Stimulated activated CD4-positive, alpha-beta T cell treated with anti-CD3 and anti-CD28 coated beads, Interleukin-2, amount 100 ng/mL, for 48 hours (primary cell): ENCODE measurements at regions not wholly inside any gene's neighbourhood (a gene's known extent, or its start where the extent isn't known, plus 50 kb on each side); places are given as distances from the start of the nearest gene placed in this dataset.
"Not testable (repeated sequence)": the region's sequence is repeated elsewhere in the genome, so short reads cannot be mapped to it uniquely, and the experiment has no call there.

ENCODE experiments used
- DNase-seq, 2 donors: peaks; one replicate each; pipeline ENCODE4 v3.0.0-alpha.2; 2020

DNA sequence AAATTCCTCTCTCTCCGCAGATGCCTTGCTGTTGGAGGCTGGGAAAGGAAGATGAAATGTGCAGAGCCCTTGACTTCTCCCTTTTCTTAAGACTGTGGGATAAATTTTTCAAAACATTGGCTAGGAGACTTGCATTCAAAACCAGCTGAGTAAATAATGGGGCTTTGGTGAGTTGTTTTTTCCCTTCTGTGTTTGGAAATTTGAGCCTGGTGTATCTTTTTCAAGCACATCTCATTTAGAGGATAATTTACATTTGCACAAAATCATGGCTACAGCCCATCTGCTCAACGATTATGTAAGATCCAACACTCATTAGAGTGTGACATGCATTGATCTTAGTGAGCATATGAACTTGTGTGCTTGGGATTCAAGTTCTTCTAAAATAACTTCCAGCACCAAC lies 112.1 kb upstream of the ATP8B1 start:
- DNase-seq: no peak

DNA sequence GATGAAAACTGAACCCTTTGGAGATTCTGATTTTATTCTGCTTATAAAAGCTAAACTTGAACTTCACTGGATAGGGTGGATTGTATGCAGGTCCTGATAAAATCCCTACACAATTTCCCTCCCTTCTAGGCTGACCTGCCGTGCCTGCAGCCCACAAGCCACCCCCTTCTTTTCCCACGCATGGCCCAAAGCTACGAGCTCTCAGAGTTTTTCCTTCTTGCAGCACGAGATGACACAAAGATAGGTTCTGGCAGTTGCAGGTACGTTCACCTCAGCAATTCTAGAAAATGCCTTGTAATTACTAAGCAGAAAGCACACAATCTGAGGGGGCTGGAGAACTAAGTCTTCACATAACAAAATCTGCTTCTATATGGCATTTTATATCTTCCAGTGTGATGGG lies 110.6 kb upstream of the ATP8B1 start:
- DNase-seq: no peak

DNA sequence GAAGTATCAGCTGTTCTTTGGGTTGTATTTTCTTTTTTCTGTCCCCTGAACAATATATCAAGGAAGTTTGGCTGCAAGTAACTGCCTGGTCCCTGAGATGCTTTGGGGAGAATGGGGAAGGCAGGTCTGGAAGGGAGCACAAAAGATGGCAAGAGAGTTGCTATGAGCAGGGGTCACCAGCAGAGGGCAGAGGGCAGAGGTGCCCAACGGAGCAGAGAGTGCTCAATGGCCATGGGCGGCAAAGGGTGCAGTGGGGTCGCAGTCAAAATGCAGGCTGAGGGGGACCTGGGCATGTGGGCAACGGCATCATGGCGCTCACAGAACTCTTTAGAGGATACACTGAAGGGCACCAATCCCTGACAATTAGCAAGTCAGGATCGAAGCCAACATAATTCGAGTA lies 107.7 kb upstream of the ATP8B1 start:
- peak; percentile 6 to 10 for DNase-seq

DNA sequence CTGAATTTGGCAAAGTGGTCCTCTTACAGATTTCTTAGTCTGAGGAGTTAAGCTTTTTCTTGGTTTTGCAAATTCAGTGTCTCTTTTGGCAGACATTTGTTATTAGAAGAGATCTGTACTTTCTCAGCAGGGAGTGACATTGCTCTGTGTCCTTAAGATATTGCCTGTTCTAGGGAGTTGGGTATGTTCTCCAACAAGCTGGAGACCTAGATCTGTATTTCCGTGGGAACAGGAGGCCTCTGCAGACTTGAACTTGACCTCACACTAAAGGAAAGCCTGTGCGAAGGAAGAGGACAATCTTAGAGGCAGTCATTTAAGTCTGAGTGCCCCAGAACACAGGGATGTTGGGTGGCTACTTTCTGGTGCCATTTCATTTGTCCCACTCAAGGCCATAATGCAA lies 107.0 kb upstream of the ATP8B1 start:
- no peak for DNase-seq

DNA sequence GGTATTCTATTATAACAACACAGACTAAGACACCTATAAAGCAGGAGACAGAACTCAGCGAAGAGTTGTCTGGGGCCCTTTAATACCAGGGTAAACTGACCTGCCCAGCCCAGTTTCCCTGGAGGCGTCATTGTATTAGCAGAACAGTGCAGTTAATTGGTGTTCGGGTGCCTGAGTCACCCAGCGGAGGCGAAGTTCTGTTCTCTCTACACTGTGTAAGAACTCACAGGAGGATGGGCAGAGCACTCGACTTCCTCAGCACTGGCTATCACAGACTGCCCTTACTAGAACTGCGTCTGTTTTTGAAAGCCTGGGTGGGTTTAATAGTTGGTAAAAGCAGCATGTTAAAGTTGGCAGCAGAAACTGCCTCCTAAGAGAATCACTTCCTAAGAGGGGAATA lies 106.5 kb upstream of the ATP8B1 start:
- no peak for DNase-seq

DNA sequence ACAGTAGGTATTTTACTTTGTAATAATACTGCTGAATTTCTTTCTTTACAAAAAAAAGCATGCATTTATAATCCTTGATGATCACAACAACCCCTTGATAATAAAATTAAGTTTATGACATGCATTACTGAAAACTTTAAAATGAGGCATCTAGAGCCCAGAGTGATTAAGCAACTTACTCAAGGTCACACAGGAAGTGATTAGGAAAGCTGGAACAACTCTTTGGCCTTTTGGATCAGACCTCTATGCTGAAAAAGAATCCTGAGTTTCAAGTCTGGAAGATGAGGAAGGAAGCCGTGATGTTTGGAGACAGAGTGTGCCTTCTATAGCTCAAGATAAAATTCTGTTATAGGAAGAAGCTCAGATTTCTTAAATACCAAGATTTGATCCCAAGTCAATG lies 105.0 kb upstream of the ATP8B1 start:
- no peak for DNase-seq

DNA sequence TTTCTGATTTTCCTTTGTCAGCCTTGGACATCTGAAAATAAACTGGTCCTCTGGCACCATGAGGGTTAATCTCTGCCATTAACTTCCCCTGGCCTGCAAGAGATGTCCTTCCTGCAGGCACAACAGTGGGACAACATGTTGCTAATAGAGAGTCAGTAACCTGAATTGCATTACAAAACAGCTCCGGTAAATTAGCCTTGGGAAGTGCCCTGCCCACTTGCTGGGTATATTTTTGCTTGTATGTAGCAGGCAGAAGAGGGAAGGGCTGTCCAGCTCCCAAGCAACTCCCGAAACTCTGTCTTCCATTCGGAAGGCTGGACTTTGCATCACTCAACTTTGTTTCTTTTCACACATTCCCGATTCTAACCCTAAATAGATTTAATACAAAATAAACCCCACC lies 104.4 kb upstream of the ATP8B1 start:
- DNase-seq: no peak

DNA sequence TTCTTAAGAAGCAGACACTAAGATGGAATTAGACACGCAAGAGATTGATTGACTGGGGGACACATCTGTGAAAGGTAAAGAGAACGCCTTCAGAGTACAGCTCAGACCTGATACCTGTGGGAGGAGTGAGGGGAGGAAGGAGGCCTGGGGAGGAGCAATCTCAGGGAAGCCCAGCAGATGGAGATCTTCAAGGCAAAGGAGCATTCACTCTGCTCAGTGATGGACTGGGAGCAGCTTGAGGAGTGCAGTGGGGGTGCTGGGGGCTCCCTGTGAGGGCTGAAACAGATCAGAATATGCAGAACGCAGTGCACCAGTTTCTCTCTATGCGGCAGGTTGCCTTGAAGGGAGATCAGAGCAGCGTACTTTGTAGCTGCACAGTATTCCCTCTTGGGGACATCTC lies 103.7 kb upstream of the ATP8B1 start:
- no peak for DNase-seq

DNA sequence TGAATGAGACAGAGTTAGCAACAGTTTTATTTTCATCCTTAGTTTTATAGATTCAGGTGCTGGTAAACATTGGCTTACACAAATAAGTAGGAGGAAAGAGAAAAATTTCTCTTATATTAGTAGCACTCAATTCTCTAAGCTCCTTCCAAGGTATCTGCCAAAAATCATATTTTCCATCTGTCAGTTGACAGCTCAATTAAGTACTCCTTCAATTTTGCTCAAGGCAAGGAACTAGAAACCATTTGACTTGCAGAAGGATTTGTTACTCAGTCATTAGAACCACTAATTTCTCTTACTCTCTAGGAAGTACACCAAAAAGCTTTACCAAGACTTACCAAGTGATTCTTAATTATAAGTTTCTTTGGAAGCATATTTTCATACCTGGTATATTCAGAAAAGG lies 101.4 kb upstream of the ATP8B1 start:
- DNase-seq: no peak

DNA sequence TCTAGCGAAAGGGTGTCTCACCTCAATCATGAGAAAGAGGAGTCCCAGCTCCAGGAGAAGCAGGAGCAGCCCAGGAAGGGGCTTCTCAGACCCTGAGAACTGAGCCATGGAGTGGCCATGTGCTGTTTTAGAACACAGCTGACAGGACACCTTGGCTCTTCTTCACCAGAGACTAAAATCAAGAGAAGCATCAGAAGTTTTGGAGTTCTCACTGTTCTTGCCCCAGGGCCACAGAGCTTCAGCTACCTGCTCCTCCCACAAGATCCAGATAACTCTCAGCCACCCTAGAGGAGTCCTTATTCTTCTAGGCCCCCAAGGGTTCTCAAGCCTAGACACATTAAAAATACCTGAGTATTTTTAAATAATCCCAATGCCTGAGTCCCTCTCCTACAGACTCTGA lies 99.6 kb upstream of the ATP8B1 start:
- no peak for DNase-seq

DNA sequence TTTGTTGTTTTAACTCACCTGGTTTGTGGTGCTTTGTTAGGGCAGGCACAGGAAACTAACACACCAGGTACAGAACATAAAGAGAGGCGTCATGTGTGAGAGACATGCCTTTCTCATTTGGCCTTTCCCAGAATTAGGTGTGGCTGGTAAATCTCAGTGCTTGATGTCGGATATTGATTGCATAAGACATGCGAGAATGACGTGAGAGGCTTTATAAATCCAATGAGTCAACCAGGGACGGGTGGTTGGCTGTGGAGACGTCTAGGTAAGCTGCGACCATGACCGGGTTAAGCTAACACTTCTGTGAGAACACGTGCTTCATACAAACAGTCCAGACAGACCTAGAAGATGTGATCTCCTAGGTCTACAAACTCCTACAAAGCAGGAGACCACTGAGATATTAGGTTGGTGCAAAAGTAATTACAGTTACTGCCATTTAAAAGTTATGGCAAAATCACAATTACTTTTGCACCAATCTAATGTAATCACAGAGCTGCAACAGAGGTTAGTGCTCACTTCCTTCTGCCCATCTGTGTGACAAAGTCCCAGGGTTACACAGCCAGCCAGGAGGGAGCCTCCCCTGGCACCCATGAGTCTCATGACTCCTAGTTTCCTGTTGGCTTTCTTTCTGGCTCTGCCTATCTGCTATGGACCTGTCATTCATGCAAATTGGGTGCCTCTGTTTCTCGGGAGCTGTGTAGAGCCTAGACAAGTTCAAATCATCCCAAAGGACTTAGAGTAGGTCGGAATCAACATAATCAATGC lies 98.9 kb upstream of the ATP8B1 start:
- no peak for DNase-seq

DNA sequence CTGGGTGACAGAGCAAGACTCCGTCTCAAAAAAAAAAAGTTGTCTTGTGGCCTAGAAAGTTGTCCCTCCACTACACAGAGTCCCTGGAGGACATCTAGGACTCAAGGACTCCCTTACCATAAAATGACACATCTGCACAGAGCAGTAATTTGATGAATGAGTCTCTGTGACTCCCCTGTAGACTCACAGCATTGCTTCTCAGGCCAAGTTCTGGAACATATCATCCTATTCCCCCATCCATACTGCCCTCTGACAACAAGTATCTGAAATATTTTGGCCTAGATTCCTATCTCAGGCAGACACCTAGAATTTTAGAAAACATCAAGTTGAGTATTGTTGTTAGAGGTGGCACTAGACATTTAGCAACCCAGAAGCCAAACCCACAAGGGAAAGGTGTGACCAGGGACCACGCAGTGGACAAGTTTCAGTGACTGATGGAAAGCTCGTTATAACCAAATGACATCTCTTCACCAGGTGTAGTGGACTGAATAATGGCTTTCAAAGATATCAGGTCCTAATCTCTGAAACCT lies 97.9 kb upstream of the ATP8B1 start:
- DNase-seq: no peak

DNA sequence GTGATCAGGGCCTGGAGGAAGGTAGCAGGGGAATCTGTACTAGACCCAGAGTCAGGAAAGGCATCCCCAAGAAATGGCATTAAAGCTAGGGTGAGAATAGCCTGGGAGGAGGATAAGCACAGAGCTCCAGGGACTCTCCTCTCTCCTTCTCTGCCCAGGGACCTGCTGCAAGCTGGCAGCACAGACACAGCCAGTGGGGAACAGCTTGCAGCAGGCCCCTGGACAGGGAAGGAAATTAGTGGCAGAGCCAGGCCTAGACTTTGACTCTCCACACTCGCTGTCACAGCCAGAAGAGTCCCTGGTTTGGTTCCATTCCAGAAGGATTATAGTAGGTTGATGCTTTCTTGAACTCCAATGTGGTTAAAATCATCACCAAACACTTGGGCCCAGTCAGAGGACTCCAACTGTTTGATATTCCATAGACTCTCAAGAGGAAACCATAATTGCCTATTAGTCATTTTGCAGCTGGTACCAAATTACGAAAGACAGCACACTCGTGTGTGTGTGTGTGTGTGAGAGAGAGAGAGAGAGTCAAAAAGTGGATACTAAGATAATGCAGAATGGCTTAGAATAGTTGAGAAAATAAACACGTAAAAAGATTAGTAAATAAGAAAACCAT lies 95.5 kb upstream of the ATP8B1 start:
- no peak for DNase-seq

DNA sequence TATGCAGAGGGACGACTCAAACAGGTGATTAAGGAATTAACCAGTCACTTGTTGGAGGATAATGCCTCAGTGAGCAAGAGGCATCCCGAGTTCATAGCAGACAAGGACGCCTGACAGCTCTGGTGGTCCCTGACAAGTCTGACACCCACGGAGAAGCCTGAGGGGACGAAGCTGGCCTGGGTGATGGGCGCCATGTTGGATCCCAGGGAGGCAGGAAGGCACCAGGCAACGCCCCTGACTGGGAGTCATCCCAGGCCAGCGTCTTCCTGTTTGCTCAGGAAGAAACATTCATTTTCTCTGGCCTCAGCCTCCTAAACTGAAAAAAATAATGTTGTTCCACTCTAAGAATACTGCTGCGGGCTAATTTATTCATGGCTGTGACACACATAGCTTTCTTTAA lies 92.1 kb upstream of the ATP8B1 start:
- DNase-seq: no peak

DNA sequence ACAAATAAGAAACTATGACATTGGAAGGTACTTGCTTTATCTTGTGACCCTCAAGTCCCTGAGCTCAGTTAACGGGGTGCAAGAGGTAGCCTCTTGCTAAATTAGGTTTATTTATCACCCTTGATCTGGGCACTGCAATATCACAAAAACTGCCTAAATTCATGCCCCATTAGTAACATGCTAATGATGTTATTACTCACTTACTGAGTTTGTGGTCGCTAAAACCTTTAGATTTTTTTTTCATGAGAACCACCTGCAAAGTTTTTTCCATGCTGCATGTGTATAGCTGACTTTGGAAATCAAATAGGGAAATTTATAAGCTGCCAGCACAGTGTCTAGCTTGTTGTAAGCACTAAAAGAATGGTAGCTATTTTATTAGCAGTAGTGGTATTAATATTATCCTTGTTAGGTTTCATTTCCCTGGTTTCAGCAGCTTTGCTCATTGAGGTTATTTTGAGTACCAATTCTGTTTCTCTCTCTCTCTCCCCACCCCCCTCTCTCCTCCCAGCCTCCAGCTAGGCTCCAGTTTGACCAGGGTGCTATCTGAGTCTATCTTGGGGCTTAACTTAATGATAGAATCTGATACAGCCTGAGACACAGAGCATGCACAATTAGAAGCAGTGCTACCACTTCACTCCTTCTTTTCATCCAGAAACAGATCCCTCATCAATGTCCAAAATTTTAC lies 88.7 kb upstream of the ATP8B1 start:
- no peak for DNase-seq

DNA sequence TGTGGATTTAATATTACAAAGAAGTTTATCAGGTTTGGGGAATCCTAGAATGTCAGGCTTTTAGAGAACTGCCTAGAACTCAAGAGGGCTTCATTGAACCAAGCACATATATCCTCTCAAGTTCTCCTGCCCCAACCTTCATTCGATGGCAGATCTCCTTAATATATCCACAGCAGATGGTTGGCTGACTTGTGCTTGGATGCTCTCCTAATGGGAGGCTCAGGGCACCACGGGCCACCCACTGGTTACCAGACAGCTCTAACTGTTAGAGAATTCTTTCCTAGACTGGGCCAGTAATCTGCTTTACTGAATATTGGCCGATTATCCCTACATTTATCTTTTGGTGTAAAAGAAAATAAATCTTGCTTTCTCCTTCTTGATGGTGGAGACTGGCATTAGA lies 87.2 kb upstream of the ATP8B1 start:
- DNase-seq: no peak

DNA sequence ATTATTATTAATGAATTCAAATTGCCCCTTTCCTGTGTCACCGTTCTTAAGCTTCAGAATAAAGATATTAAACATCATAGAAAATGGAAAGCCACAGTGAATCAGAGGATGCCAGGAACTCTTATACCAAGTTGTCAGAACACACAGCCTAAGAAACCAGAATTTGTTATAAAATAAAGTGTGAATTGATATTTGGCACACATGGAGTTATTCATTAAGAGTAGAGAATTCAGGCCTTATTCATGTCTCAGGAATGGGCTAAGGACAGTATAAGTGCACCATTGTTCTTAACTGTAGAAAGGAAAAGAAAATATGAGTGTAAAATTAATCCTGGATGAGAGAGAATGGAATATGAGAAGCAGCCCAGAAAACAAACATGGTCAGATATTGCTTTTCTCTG lies 86.7 kb upstream of the ATP8B1 start:
- DNase-seq: no peak

DNA sequence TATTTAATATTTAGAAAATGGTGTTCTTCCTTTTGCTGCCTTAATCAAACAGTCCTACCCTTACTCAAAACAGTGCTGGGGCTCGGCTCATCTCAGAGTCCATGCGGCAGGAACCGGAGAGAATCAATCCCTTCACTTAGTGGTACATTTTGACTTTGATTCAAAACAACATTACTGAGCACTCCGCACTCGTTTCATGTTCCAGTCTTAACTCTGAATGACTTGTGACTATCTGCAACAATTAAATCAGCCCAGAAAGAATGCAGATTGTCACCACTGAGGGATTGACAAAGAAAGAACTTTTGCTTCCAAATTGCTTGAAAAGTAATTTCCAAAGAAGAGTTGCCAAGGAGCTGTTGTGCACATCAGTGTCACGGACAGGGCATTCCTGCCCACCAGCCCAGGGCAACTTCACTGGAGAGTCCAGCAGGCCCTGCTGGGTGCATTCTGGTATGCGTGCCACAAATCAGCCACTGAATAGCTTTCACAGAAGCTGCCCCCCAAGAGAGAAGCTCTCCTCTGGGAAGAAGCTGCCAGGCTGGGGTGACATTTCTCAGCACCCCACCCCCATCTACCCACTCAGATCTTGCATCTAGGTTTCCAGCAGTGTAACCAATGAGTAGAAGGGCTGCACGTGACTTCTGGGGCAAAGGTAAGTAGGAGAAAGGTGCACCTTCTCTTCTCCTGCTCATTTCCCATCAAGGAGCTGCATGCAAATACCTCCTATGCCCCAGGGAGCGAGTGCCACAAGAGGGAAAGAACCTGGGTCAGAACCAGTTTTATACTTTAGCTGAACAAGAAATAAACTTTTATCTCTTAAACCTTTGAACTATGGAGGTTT lies 84.6 kb upstream of the ATP8B1 start:
- no peak for DNase-seq

DNA sequence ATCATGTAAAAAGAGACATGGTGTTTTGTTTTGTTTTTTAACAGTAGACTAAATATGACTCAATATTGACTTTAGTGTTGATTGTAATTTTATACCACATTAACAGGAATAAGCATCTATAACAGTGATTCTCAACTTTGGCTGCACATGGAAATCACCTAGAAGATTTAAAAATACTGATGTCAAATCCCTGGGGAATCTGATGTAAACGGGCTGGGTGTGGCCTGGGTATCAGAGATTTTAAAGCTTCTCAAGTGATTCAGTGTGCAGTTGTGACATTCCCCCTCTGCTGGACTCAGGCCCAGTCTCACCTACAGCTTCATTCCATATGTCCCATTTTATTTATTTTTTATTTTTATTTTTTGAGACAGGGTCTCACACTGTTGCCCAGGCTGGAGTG lies 82.8 kb upstream of the ATP8B1 start:
- no peak for DNase-seq

DNA sequence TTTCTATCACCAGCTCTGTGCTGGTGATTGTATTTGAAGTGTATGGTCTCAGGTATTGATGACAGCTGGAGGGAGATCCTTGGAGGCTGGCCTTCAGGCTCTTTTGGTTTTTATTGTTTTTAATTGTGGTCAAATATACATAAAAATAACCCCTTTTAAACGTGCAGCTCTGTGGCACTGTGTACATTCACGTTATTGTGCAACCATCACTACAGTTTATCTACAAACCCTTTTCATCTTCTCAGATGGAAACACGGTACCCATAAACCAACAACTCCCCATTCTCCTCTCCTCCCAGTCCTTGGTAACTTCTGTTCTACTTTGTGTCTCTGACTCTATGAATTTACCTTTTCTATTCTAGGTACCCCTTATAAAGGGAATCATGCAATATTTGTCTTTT lies 79.3 kb upstream of the ATP8B1 start:
- no peak for DNase-seq

DNA sequence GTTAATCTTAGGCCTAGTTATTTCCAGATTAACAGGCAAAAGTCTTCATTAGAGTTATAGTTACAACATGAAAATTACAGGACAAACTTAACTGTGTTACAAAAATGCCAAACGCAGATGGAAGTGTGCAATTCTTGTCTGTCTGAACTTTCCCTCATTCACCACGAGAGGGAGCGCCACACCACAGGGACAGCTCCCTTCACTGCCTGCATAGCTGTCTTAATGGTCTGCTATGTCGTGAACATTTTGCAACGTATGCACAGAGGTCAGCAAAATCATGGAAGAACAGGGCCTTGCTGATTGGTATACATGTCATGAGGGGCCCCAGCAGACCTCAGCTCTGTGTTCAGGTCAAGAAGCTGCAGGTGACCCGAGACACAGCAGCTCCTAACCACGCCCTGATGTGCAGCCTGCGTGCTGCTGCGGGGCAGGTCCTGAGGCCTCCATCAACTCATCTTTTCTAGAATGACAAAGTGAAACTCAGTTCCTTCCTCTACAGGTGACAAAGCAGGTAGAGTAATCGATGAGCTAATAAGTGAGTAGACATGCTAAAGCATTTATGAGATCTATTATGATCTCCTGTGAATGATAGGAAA lies 78.8 kb upstream of the ATP8B1 start:
- DNase-seq: peak; percentile 47 to 54

DNA sequence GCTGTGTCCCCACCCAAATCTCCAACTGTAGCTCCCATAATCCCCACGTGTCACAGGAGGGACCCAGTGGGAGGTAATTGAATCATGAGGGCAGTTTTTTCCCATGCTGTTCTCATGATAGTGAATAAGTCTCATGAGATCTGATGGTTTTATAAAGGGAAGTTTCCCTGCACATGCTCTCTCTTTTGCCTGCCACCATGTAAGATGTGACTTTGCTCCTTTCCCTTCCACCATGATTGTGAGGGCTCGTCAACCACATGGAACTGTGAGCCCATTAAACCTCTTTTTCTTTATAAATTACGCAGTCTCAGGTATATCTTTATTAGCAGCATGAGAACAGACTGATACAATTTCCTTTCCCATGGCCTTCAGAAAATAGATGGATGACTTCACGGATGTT lies 76.8 kb upstream of the ATP8B1 start:
- not testable (repeated sequence) for DNase-seq

DNA sequence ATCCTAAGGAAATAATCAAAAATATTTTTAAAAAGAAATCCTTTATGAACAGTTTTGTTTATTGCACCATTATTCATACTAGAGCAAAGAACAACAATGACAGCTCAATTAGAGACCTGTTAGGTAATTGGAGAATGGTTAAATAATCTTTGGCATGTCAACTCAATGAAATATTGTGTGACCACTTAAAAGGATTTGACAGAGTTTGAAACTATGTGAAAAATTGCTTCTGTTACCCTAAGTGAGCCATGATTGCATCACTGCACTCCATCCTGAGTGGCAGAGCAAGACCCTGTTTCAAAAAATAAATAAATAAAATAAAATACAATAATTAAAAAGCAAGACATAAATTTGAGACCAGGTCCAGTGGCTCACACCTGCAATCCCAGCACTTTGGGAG lies 66.1 kb upstream of the ATP8B1 start:
- no peak for DNase-seq
